Nephron progenitor cell (in vitro differentiated cells): ENCODE measurements at regions not wholly inside any gene's neighbourhood (a gene's known extent, or its start where the extent isn't known, plus 50 kb on each side); places are given as distances from the start of the nearest gene placed in this dataset.

ENCODE experiments used
- DNase-seq: peaks from one replicate; pipeline ENCODE4 v3.0.0; 2021
- H3K27ac Mint-ChIP-seq: 2 replicates; pipeline ENCODE4 v1.8.0; 2021; ENCODE audit warnings: mild to moderate bottlenecking, moderate library complexity, mixed read lengths
- H3K27me3 Mint-ChIP-seq: 2 replicates; pipeline ENCODE4 v1.8.0; 2021; ENCODE audit warnings: mild to moderate bottlenecking, low read depth, mixed read lengths; ENCODE audit not compliant: poor library complexity
- H3K36me3 Mint-ChIP-seq: 2 replicates; pipeline ENCODE4 v1.8.0; 2021; ENCODE audit warnings: low read depth, mixed read lengths
- H3K4me1 Mint-ChIP-seq: 2 replicates; pipeline ENCODE4 v1.8.0; 2021; ENCODE audit warnings: mixed read lengths
- H3K4me3 Mint-ChIP-seq: 2 replicates; pipeline ENCODE4 v1.8.0; 2021; ENCODE audit warnings: mild to moderate bottlenecking, moderate library complexity, mixed read lengths
- H3K9me3 Mint-ChIP-seq: 2 replicates; pipeline ENCODE4 v1.8.0; 2021; ENCODE audit warnings: mild to moderate bottlenecking, moderate library complexity, mixed read lengths
- TF ChIP-seq, protein P1 (sequence below): fragments of 200-600 bp; sonication (generic); IDR thresholded peaks from 2 replicates; pipeline ENCODE4 v1.5.0; 2021; ENCODE audit warnings: antibody characterized with exemption

DNA sequence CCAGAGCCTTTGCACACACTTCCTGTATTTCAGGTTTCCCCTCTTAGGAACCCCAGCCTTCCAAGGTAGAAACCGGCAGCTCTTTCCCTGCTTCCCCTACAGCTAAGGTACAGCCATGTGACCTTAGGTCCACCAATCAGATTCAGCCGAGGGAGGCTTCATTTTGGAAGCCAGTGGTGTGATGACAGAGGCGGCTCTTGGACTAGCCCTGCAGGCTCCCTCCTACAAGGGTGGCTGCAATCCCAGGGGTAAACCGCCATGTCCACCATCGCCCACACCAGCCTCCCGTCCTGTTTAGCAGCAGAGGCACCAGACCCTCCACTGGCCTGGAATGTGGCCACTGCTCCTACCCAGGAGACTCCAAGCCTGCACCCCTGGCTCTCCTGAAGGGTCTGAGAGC is 65.6 kb downstream of the SERPINA3 start:
- TF ChIP-seq, protein P1, sequence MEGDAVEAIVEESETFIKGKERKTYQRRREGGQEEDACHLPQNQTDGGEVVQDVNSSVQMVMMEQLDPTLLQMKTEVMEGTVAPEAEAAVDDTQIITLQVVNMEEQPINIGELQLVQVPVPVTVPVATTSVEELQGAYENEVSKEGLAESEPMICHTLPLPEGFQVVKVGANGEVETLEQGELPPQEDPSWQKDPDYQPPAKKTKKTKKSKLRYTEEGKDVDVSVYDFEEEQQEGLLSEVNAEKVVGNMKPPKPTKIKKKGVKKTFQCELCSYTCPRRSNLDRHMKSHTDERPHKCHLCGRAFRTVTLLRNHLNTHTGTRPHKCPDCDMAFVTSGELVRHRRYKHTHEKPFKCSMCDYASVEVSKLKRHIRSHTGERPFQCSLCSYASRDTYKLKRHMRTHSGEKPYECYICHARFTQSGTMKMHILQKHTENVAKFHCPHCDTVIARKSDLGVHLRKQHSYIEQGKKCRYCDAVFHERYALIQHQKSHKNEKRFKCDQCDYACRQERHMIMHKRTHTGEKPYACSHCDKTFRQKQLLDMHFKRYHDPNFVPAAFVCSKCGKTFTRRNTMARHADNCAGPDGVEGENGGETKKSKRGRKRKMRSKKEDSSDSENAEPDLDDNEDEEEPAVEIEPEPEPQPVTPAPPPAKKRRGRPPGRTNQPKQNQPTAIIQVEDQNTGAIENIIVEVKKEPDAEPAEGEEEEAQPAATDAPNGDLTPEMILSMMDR, result no peak
- DNase-seq, result no peak
- peaks cover 8% of the 10 kb centered on the region for H3K27me3 Mint-ChIP-seq
- H3K4me3 Mint-ChIP-seq, result no peak overlapping the region
- no peaks in the 10 kb centered on the region for H3K9me3 Mint-ChIP-seq
- H3K36me3 Mint-ChIP-seq, result no peaks in the 10 kb centered on the region
- no peak overlapping the region for H3K27ac Mint-ChIP-seq
- H3K4me1 Mint-ChIP-seq, result peaks cover 11% of the 10 kb centered on the region

DNA sequence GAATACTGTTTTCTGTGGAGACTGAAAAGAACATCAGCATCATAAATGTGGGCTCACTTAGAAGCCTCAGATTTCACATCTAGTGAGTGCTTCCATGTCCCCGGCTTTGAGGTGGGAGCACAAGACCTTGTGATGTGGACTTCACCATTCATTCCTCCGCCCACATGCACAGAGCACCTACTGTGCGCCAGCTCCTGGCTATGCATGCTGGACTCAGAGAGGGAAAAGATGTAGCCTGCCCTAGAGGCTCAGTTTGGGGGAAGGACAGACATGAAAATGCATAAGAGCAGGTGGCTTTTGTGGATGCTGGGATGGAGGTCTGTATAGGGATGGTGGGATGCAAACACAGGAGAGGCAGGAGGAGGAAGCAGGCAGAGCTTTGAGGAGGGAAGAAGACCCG is 65.0 kb downstream of the SERPINA3 start:
- H3K27me3 Mint-ChIP-seq, result peaks cover 8% of the 10 kb centered on the region
- DNase-seq, result no peak
- H3K4me3 Mint-ChIP-seq, result no peak overlapping the region
- no peak overlapping the region for H3K27ac Mint-ChIP-seq
- TF ChIP-seq, protein P1, result no peak
- peaks cover 14% of the 10 kb centered on the region for H3K4me1 Mint-ChIP-seq
- H3K36me3 Mint-ChIP-seq, result no peaks in the 10 kb centered on the region
- H3K9me3 Mint-ChIP-seq, result no peaks in the 10 kb centered on the region

DNA sequence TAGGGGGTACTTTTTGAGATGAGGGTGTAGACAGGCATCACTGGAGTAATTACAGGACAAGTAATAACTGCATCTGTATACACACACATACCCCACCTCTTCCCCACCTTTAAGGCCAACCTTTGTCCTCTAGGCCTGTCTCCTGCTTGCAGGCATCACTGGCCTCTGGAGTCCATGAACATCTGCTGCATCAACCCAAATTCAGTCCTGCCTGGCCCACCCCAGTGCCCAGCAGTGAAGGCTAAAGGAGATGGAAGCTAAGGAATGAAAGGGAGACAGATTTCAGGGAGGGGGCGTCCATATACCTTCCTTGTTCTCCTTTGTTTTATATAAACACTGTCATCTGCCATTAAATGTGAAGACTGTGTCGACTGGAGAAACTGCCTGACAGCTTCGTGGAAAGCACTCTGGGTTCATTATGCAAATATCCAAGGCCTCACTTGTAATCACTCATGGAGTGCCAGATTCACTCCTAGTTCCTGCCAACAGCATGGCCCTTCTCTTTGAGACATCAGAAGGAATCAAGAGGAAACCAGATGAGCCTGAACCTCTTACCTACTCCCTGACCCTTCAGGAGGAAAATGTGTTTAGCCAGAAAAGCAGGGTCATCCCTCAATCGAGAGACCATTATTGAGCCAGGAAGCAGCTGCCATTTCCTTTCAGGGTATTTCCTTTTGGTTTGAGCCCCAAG is 64.4 kb downstream of the SERPINA3 start:
- TF ChIP-seq, protein P1, result no peak
- Mint-ChIP-seq H3K4me3 (no peak overlapping the region), H3K27ac (no peak overlapping the region), H3K9me3 (no peaks in the 10 kb centered on the region), H3K4me1 (peaks cover 19% of the 10 kb centered on the region), H3K36me3 (no peaks in the 10 kb centered on the region), H3K27me3 (peaks cover 8% of the 10 kb centered on the region)
- no peak for DNase-seq

DNA sequence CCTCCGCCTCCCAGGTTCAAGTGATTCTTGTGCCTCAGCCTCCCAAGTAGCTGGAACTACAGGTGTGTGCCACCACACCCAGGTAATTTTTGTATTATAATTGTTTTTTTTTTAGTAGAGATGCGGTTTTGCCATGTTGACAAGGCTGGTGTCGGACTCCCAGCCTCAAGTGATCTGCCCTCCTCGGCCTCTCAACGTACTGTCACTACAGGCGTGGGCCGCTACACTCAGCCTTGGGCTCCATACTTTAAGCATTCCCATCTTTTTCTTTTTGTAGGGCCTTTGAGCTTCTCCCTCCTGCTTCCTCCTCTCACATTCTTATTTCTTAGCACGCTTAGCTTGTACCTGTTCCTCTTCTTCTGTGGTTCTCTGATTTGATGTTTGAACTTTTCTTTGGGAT is 62.8 kb downstream of the SERPINA3 start:
- TF ChIP-seq, protein P1, result no peak
- no peak overlapping the region for H3K27ac Mint-ChIP-seq
- H3K4me3 Mint-ChIP-seq, result no peak overlapping the region
- H3K27me3 Mint-ChIP-seq, result peaks cover 7% of the 10 kb centered on the region
- no peaks in the 10 kb centered on the region for H3K36me3 Mint-ChIP-seq
- peaks cover 22% of the 10 kb centered on the region for H3K4me1 Mint-ChIP-seq
- no peaks in the 10 kb centered on the region for H3K9me3 Mint-ChIP-seq
- no peak for DNase-seq

DNA sequence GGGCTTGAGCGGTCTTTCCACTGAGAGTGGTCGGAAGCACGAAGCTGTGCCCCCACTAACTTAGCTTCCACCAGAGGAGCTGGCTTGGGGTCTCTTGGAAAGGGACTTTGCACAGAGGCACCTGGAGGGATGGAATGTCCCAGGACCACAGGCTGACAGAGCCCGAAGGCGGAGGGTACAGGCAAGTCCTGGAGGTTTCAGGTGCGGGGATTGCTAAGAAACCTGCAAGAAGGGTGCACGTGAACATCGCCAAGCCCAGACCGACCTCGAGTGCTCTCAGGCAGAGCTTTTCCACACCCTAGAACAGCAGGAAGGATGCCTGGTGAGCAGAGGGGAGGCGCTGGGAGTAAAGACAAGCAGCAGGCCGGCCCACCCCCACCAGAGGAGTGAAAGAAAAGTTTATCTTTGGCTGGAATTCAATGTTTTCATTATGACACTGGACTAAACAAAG is 61.6 kb downstream of the SERPINA3 start:
- Mint-ChIP-seq H3K27me3 (peaks cover 4% of the 10 kb centered on the region), H3K4me1 (peaks cover 17% of the 10 kb centered on the region), H3K9me3 (no peaks in the 10 kb centered on the region), H3K27ac (no peak overlapping the region), H3K4me3 (no peak overlapping the region), H3K36me3 (no peaks in the 10 kb centered on the region)
- TF ChIP-seq, protein P1, result no peak
- DNase-seq, result no peak
